Liver (tissue), 3 donors: ENCODE measurements at regions not wholly inside any gene's neighbourhood (a gene's known extent, or its start where the extent isn't known, plus 50 kb on each side); places are given as distances from the start of the nearest gene placed in this dataset.

Experiments used
- FOXA1 ChIP-seq: IDR thresholded peaks from 2 replicates; pipeline ENCODE4 v1.6.1; 2016; ENCODE audit warnings: antibody characterized with exemption
- GABPA ChIP-seq, 2 donors: IDR thresholded peaks in 1 of 2; conservative IDR thresholded peaks in 1 of 2; 2 replicates each; pipeline ENCODE4 v1.6.1; 2016; ENCODE audit warnings: antibody characterized with exemption in 2 of 2, mild to moderate bottlenecking in 1 of 2, moderate library complexity in 1 of 2
- JUND ChIP-seq, 2 donors: IDR thresholded peaks; 2 replicates each; pipeline ENCODE4 v1.6.1; 2016; ENCODE audit warnings: antibody characterized with exemption in 2 of 2
- NR2F2 ChIP-seq: IDR thresholded peaks from 2 replicates; pipeline ENCODE4 v1.6.1; 2016; ENCODE audit warnings: antibody characterized with exemption
- SP1 ChIP-seq: IDR thresholded peaks from 2 replicates; pipeline ENCODE4 v1.6.1; 2018; ENCODE audit warnings: antibody characterized with exemption, mild to moderate bottlenecking
- TAF1 ChIP-seq: conservative IDR thresholded peaks from 2 replicates; pipeline ENCODE4 v1.6.1; 2016; ENCODE audit warnings: antibody characterized with exemption, mild to moderate bottlenecking
- TF ChIP-seq, protein P1 (sequence below): fragments of 150-350 bp; IDR thresholded peaks from 2 replicates; pipeline ENCODE4 v1.5.1; 2017; ENCODE audit warnings: improper control_type of control experiment, low read depth, low read length; ENCODE audit not compliant: missing input control
- TF ChIP-seq, protein P2 (sequence below): IDR thresholded peaks from 2 replicates; pipeline ENCODE4 v1.6.1; 2016; ENCODE audit warnings: antibody characterized with exemption, mild to moderate bottlenecking
- TF ChIP-seq, protein P3 (sequence below): IDR thresholded peaks from 2 replicates; pipeline ENCODE4 v1.6.1; 2016; ENCODE audit warnings: antibody characterized with exemption
- TF ChIP-seq, protein P4 (sequence below): IDR thresholded peaks from 2 replicates; pipeline ENCODE4 v1.6.1; 2016; ENCODE audit warnings: antibody characterized with exemption
- TF ChIP-seq, protein P5 (sequence below): IDR thresholded peaks from 2 replicates; pipeline ENCODE4 v1.6.1; 2016; ENCODE audit warnings: antibody characterized with exemption
- donor health status: healthy.
- donor health status: healthy.

DNA sequence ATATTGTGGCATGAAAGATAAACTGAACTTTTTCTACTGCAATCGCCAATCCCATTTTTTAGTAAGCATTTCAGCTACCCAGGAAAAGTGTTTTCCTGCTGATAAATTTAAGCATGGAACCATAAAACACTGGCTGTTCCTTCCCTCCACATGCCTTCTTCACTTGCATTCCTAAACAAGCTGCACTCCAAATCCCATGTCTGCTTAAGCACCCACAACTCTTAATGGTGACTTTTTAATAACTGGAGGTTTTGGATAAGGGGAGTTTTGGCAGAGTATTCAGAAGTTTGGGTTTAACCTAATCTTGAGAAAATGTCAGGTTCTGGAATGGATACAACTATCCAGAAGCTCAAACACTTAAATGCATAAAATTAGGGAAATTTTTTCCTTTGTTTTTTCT lies 345.6 kb upstream of the CA10 start:
- TF ChIP-seq, protein P1, sequence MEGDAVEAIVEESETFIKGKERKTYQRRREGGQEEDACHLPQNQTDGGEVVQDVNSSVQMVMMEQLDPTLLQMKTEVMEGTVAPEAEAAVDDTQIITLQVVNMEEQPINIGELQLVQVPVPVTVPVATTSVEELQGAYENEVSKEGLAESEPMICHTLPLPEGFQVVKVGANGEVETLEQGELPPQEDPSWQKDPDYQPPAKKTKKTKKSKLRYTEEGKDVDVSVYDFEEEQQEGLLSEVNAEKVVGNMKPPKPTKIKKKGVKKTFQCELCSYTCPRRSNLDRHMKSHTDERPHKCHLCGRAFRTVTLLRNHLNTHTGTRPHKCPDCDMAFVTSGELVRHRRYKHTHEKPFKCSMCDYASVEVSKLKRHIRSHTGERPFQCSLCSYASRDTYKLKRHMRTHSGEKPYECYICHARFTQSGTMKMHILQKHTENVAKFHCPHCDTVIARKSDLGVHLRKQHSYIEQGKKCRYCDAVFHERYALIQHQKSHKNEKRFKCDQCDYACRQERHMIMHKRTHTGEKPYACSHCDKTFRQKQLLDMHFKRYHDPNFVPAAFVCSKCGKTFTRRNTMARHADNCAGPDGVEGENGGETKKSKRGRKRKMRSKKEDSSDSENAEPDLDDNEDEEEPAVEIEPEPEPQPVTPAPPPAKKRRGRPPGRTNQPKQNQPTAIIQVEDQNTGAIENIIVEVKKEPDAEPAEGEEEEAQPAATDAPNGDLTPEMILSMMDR = no peak
- TF ChIP-seq NR2F2 = no peak
- TF ChIP-seq SP1 = no peak
- TF ChIP-seq GABPA (IDR thresholded peaks at IDR 0.05 in 1 of 2, conservative IDR thresholded peaks at IDR 0.05 in 1 of 2) = no peak
- TF ChIP-seq, protein P2, sequence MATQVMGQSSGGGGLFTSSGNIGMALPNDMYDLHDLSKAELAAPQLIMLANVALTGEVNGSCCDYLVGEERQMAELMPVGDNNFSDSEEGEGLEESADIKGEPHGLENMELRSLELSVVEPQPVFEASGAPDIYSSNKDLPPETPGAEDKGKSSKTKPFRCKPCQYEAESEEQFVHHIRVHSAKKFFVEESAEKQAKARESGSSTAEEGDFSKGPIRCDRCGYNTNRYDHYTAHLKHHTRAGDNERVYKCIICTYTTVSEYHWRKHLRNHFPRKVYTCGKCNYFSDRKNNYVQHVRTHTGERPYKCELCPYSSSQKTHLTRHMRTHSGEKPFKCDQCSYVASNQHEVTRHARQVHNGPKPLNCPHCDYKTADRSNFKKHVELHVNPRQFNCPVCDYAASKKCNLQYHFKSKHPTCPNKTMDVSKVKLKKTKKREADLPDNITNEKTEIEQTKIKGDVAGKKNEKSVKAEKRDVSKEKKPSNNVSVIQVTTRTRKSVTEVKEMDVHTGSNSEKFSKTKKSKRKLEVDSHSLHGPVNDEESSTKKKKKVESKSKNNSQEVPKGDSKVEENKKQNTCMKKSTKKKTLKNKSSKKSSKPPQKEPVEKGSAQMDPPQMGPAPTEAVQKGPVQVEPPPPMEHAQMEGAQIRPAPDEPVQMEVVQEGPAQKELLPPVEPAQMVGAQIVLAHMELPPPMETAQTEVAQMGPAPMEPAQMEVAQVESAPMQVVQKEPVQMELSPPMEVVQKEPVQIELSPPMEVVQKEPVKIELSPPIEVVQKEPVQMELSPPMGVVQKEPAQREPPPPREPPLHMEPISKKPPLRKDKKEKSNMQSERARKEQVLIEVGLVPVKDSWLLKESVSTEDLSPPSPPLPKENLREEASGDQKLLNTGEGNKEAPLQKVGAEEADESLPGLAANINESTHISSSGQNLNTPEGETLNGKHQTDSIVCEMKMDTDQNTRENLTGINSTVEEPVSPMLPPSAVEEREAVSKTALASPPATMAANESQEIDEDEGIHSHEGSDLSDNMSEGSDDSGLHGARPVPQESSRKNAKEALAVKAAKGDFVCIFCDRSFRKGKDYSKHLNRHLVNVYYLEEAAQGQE = no peak
- TF ChIP-seq, protein P3, sequence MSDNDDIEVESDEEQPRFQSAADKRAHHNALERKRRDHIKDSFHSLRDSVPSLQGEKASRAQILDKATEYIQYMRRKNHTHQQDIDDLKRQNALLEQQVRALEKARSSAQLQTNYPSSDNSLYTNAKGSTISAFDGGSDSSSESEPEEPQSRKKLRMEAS = no peak
- TF ChIP-seq, protein P4, sequence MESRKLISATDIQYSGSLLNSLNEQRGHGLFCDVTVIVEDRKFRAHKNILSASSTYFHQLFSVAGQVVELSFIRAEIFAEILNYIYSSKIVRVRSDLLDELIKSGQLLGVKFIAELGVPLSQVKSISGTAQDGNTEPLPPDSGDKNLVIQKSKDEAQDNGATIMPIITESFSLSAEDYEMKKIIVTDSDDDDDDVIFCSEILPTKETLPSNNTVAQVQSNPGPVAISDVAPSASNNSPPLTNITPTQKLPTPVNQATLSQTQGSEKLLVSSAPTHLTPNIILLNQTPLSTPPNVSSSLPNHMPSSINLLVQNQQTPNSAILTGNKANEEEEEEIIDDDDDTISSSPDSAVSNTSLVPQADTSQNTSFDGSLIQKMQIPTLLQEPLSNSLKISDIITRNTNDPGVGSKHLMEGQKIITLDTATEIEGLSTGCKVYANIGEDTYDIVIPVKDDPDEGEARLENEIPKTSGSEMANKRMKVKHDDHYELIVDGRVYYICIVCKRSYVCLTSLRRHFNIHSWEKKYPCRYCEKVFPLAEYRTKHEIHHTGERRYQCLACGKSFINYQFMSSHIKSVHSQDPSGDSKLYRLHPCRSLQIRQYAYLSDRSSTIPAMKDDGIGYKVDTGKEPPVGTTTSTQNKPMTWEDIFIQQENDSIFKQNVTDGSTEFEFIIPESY = no peak
- TF ChIP-seq JUND (IDR thresholded peaks at IDR 0.05) = no peak
- TF ChIP-seq, protein P5, sequence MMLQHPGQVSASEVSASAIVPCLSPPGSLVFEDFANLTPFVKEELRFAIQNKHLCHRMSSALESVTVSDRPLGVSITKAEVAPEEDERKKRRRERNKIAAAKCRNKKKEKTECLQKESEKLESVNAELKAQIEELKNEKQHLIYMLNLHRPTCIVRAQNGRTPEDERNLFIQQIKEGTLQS = no peak
- no peak for TF ChIP-seq FOXA1
- no peak for TF ChIP-seq TAF1
